Fibroblast of mammary gland (primary cell): ENCODE measurements at regions not wholly inside any gene's neighbourhood (a gene's known extent, or its start where the extent isn't known, plus 50 kb on each side); places are given as distances from the start of the nearest gene placed in this dataset.
"Not testable (repeated sequence)": the region's sequence is repeated elsewhere in the genome, so short reads cannot be mapped to it uniquely, and the experiment has no call there.

Experiments used
- DNase-seq: peaks from one replicate; pipeline ENCODE4 v3.0.0-alpha.2; 2010; ENCODE audit warnings: low read depth
- H3K4me3 ChIP-seq: 2 replicates; pipeline ENCODE4 v1.5.1; 2011; ENCODE audit warnings: low read depth, mild to moderate bottlenecking, low read length, moderate library complexity; ENCODE audit not compliant: control insufficient read depth
- CTCF ChIP-seq: conservative IDR thresholded peaks from 2 replicates; pipeline ENCODE4 v1.5.1; 2011; ENCODE audit warnings: low read depth, low read length, inconsistent platforms; ENCODE audit not compliant: control insufficient read depth, insufficient read depth

GRCh38 chr3:167054926-167055325, 325.2 kb downstream of the ZBBX start:
- DNase-seq: no peak
- H3K4me3 ChIP-seq: no peak overlapping the region
- TF ChIP-seq CTCF: no peak

- DNase-seq: no peak
- no peak overlapping the region for H3K4me3 ChIP-seq
- TF ChIP-seq CTCF: no peak
These were observed 328.7 kb downstream of the ZBBX start for GRCh38 chr3:167051421-167051820.

DNA sequence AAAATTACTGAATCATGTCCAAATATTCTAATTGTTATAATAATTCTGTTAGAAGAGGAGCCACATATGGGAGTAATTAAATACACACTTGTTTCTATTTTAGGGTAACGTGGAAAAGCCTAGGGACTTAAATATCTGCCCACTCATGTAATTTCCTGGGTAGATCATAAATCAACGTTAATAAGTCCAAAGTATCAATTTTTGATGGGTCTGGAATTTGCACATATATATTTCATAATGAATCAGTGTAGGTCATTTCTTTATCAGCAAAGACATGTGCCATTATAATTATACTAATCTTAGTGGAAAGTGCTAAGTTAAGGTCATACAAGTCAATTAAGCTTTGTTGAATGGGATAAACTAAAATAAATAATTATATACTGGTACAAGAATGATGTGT, 346.2 kb downstream of the ZBBX start:
- no peak for TF ChIP-seq CTCF
- H3K4me3 ChIP-seq: no peak overlapping the region
- no peak for DNase-seq

DNA sequence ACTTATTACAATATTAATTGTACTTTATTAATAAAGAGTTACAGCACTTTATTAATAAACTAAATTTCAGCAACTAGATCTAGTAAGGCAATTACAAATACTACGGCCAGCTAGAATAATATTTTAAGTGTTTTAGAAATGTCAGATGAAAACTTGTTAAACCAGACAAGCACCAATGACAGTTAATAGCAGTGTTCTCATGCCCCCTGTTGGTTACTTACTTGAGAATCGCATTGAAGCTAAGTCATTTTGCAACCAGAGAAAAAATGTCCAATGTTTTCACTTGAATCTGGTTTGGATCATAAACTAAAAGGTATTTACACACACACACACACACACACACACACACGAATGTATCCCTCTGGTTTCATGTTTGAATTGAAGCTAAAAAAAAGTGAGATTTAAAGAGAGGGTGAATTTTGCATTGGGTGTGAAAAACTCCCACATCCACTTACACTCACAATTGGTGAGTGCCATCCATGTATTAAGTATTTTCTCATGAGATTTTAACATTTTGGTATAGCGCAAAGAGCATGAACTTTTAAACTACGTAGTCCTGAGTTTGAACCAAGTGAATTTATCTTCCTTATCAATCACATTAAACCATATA, 347.7 kb downstream of the ZBBX start:
- H3K4me3 ChIP-seq: no peak overlapping the region
- peak; percentile 67 for DNase-seq
- TF ChIP-seq CTCF: peak; percentile 54

DNA sequence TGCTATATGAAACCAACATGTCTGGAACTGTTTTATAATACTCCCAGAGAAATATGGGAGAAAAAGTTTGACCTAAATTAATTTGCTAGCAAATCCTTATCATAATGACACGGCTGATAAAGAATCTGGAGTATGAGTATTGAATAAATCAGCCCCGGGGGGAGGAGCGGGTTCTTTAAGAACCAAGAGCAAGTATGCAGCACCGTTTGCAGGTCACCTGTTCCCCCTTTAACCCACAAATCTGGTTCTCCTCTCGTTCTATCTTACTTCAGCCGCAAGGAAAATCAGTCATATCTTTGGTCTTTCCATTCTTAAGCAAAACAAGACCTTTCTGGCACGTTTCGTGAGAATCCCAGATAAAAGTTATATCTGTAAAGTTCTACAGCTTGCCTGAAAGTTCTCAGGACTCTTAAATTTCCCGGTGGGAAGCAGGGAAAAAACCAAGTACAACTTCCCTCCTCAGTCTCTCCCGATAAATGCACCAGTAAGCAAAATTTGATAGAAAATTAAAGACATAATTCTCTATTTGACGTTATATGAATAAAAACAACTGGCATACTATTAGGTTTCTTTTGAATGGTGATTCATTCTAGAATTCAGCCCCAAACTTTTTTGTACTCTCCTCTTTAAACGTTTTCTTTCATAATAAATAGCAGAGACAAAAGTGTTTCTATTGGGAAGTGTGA, 348.6 kb downstream of the ZBBX start:
- H3K4me3 ChIP-seq: no peak overlapping the region
- DNase-seq: no peak
- TF ChIP-seq CTCF: no peak

DNA sequence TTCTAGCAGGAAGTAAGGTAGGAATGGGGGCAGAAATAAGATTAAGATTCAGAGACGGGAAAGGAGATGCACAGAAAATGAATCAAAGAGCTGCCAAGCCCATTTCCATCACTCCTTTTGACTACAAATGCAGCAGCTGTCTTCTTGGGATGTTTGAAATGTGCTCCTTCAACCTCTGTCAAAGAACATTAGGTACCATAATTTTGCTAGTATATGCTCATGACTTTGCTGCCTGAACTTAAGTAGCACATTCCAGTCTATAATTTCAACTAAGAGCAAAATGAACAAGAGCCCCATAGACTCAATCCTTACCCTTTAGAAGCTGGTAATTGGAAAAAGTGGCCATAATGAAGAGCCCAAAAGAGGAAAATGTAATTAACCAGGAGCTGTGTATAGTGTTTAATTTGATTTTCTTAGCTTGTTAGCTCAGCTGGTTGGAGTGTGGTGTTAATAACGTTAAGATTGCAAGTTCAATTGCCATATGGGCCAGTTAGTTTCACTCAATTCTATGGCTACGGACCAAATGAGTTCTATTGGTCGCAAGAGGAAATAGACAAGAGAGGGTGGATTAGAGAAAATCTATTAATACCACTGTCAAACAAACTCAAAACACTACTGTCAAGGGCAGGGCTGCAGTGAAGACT, 349.9 kb downstream of the ZBBX start:
- no peak for DNase-seq
- no peak overlapping the region for H3K4me3 ChIP-seq
- no peak for TF ChIP-seq CTCF

DNA sequence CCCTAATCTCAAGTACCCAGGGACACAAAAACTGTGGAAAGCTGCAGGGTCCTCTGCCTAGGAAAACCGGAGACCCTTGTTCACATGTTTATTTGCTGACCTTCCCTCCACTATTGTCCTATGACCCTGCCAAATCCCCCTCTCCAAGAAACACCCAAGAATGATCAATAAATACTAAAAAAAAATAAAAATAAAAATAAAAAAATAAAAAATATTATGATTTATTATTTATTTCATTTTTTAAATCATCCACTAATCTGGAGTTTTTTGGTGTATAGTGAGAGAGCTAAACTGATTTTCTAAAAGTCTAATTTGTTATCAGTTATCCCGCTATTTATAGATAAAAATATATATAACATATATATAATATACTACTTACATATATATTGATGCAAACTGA, 360.6 kb downstream of the ZBBX start:
- not testable (repeated sequence) for DNase-seq

GRCh38 chr3:167018591-167019111, 361.4 kb downstream of the ZBBX start:
- DNase-seq, H3K4me3 ChIP-seq: not testable (repeated sequence)

More for the DNA sequence above, 360.6 kb downstream of the ZBBX start:
- H3K4me3 ChIP-seq: not testable (repeated sequence)
